ELF-1 (cell line): ENCODE measurements at regions not wholly inside any gene's neighbourhood (a gene's known extent, or its start where the extent isn't known, plus 50 kb on each side); places are given as distances from the start of the nearest gene placed in this dataset.

Experiments
- DNase-seq: peaks from one replicate; pipeline ENCODE4 v3.0.0-alpha.2; 2016; ENCODE audit warnings: low read depth, low spot score

GRCh38 chr13:76216729-76217128, 580.6 kb downstream of the LMO7 start:
- no peak for DNase-seq

GRCh38 chr13:76214001-76214400, 577.9 kb downstream of the LMO7 start:
- no peak for DNase-seq

- no peak for DNase-seq
These were observed 577.3 kb downstream of the LMO7 start for GRCh38 chr13:76213423-76213904.

GRCh38 chr13:76210262-76210661, 574.1 kb downstream of the LMO7 start:
- DNase-seq, result no peak

GRCh38 chr13:76198568-76199163, 562.5 kb downstream of the LMO7 start:
- no peak for DNase-seq

GRCh38 chr13:76189882-76190519, 553.9 kb downstream of the LMO7 start:
- peak; percentile 19 for DNase-seq

GRCh38 chr13:76175961-76176725, 540.0 kb downstream of the LMO7 start:
- no peak for DNase-seq

- DNase-seq, result no peak
These were observed 532.5 kb downstream of the LMO7 start for GRCh38 chr13:76168661-76169060.

GRCh38 chr13:76164290-76164689, 528.2 kb downstream of the LMO7 start:
- DNase-seq, result no peak

GRCh38 chr13:76163761-76164160, 527.6 kb downstream of the LMO7 start:
- no peak for DNase-seq

GRCh38 chr13:76160961-76161925, 525.1 kb downstream of the LMO7 start:
- no peak for DNase-seq

- no peak for DNase-seq
These were observed 524.4 kb downstream of the LMO7 start for GRCh38 chr13:76160506-76160905.

GRCh38 chr13:76157926-76158325, 521.8 kb downstream of the LMO7 start:
- DNase-seq, result no peak

GRCh38 chr13:76153239-76153638, 517.1 kb downstream of the LMO7 start:
- DNase-seq, result no peak

GRCh38 chr13:76148926-76149325, 512.8 kb downstream of the LMO7 start:
- DNase-seq, result peak; percentile 3

- DNase-seq, result no peak
These were observed 512.2 kb downstream of the LMO7 start for GRCh38 chr13:76148374-76148773.

- no peak for DNase-seq
These were observed 496.4 kb downstream of the LMO7 start for GRCh38 chr13:76132532-76132931.

- DNase-seq, result no peak
These were observed 495.4 kb downstream of the LMO7 start for GRCh38 chr13:76131551-76131950.

GRCh38 chr13:76129305-76130000, 493.3 kb downstream of the LMO7 start:
- no peak for DNase-seq

- DNase-seq, result no peak
These were observed 491.8 kb downstream of the LMO7 start for GRCh38 chr13:76127922-76128321.

- DNase-seq, result no peak
These were observed 487.4 kb downstream of the LMO7 start for GRCh38 chr13:76123548-76123947.
